Right atrium auricular region (tissue), 2 donors: ENCODE measurements at regions not wholly inside any gene's neighbourhood (a gene's known extent, or its start where the extent isn't known, plus 50 kb on each side); places are given as distances from the start of the nearest gene placed in this dataset.
"Not testable (repeated sequence)": the region's sequence is repeated elsewhere in the genome, so short reads cannot be mapped to it uniquely, and the experiment has no call there.

Experiments
- DNase-seq: peaks from one replicate; pipeline ENCODE4 v3.0.0-alpha.2; 2019; ENCODE audit warnings: low spot score
- H3K27ac ChIP-seq, 2 donors: fragments of 200-600 bp; sonication (generic); 1 replicate in 1 of 2; 2 replicates in 1 of 2; pipeline ENCODE4 v1.5.1; 2016 to 2019
- H3K27me3 ChIP-seq, 2 donors: fragments of 200-600 bp; sonication (generic); one replicate each; pipeline versions ENCODE4 v1.5.1 to v1.6.0; 2017 to 2019
- H3K36me3 ChIP-seq: fragments of 200-600 bp; sonication (generic); one replicate; pipeline ENCODE4 v1.5.1; 2016
- H3K4me1 ChIP-seq, 2 donors: fragments of 200-600 bp; sonication (generic); one replicate each; pipeline versions ENCODE4 v1.5.1 to v1.6.0; 2017 to 2019
- H3K4me3 ChIP-seq, 2 donors: fragments of 200-600 bp; sonication (generic); 1 replicate in 1 of 2; 2 replicates in 1 of 2; pipeline ENCODE4 v1.5.1; 2017 to 2019; ENCODE audit warnings: mild to moderate bottlenecking in 1 of 2, moderate library complexity in 1 of 2
- H3K9me3 ChIP-seq, 2 donors: fragments of 200-600 bp; sonication (generic); one replicate each; pipeline ENCODE4 v1.5.1; 2019
- CTCF ChIP-seq, 2 donors: fragments of 200-600 bp; sonication (generic); IDR thresholded peaks; one replicate each; pipeline ENCODE4 v1.5.1; 2019; ENCODE audit warnings: antibody characterized with exemption in 2 of 2

GRCh38 chr21:35159881-35160280 lies 110.8 kb upstream of the RUNX1 start:
- no peaks in the 10 kb centered on the region for H3K4me1 ChIP-seq
- no peak for DNase-seq
- H3K36me3 ChIP-seq = no peaks in the 10 kb centered on the region
- no peak overlapping the region for H3K27ac ChIP-seq
- H3K4me3 ChIP-seq = no peak overlapping the region
- no peaks in the 10 kb centered on the region for H3K27me3 ChIP-seq
- peaks cover 0 to 10% of the 10 kb centered on the region in 2 donors for H3K9me3 ChIP-seq
- no peak for TF ChIP-seq CTCF (IDR thresholded peaks at IDR 0.05)

GRCh38 chr21:35157374-35157773 lies 108.3 kb upstream of the RUNX1 start:
- not testable (repeated sequence) for H3K36me3 ChIP-seq, DNase-seq, H3K4me3 ChIP-seq, H3K27me3 ChIP-seq, H3K27ac ChIP-seq, H3K4me1 ChIP-seq, H3K9me3 ChIP-seq

GRCh38 chr21:35156293-35157278 lies 107.5 kb upstream of the RUNX1 start:
- Histone ChIP-seq H3K4me3 (no peak overlapping the region), H3K27me3 (no peaks in the 10 kb centered on the region), H3K27ac (no peak overlapping the region), H3K9me3 (peaks cover 0 to 10% of the 10 kb centered on the region in 2 donors), H3K36me3 (no peaks in the 10 kb centered on the region), H3K4me1 (no peaks in the 10 kb centered on the region)
- TF ChIP-seq CTCF (IDR thresholded peaks at IDR 0.05) = no peak
- DNase-seq = no peak

- H3K27ac ChIP-seq = no peak overlapping the region
- no peak for TF ChIP-seq CTCF (IDR thresholded peaks at IDR 0.05)
- no peak for DNase-seq
- H3K9me3 ChIP-seq = peaks cover 0 to 10% of the 10 kb centered on the region in 2 donors
- H3K27me3 ChIP-seq = no peaks in the 10 kb centered on the region
- no peaks in the 10 kb centered on the region for H3K4me1 ChIP-seq
- H3K36me3 ChIP-seq = no peaks in the 10 kb centered on the region
- H3K4me3 ChIP-seq = no peak overlapping the region
Measured at GRCh38 chr21:35154788-35155187, 105.7 kb upstream of the RUNX1 start.

- H3K9me3 ChIP-seq = peaks cover 0 to 10% of the 10 kb centered on the region in 2 donors
- no peaks in the 10 kb centered on the region for H3K4me1 ChIP-seq
- no peaks in the 10 kb centered on the region for H3K36me3 ChIP-seq
- TF ChIP-seq CTCF (IDR thresholded peaks at IDR 0.05) = no peak
- DNase-seq = no peak
- no peak overlapping the region for H3K27ac ChIP-seq
- H3K27me3 ChIP-seq = no peaks in the 10 kb centered on the region
- no peak overlapping the region for H3K4me3 ChIP-seq
Measured at GRCh38 chr21:35153671-35154070, 104.6 kb upstream of the RUNX1 start.

GRCh38 chr21:35150562-35151226 lies 101.6 kb upstream of the RUNX1 start:
- no peaks in the 10 kb centered on the region for H3K27me3 ChIP-seq
- no peaks in the 10 kb centered on the region for H3K4me1 ChIP-seq
- no peaks in the 10 kb centered on the region for H3K36me3 ChIP-seq
- H3K9me3 ChIP-seq = no peaks in the 10 kb centered on the region
- no peak overlapping the region for H3K27ac ChIP-seq
- H3K4me3 ChIP-seq = no peak overlapping the region
- no peak for TF ChIP-seq CTCF (IDR thresholded peaks at IDR 0.05)
- no peak for DNase-seq
